Liver (tissue), 8 donors: ENCODE measurements at regions not wholly inside any gene's neighbourhood (a gene's known extent, or its start where the extent isn't known, plus 50 kb on each side); places are given as distances from the start of the nearest gene placed in this dataset.

Source experiments
- DNase-seq: peaks from one replicate; pipeline ENCODE4 v3.0.0-alpha.2; 2017; ENCODE audit warnings: low spot score
- H3K27ac ChIP-seq, 2 donors: one replicate each; pipeline ENCODE4 v1.7.0; 2013; ENCODE audit warnings: inconsistent platforms in 2 of 2, low read length in 2 of 2, control low read depth in 1 of 2, low read depth in 1 of 2, mild to moderate bottlenecking in 1 of 2
- H3K27me3 ChIP-seq, 4 donors: one replicate each; pipeline versions ENCODE4 v1.6.1 to v1.7.0; 2013; ENCODE audit warnings: low read length in 3 of 4, inconsistent platforms in 1 of 4, mild to moderate bottlenecking in 1 of 4, moderate library complexity in 1 of 4; ENCODE audit not compliant: control insufficient read depth in 4 of 4, insufficient read depth in 4 of 4
- H3K36me3 ChIP-seq, 4 donors: one replicate each; pipeline versions ENCODE4 v1.6.1 to v1.7.0; 2013; ENCODE audit warnings: low read length in 3 of 4, mild to moderate bottlenecking in 3 of 4, low read depth in 1 of 4, moderate library complexity in 1 of 4; ENCODE audit not compliant: control insufficient read depth in 4 of 4, insufficient read depth in 3 of 4
- H3K4me1 ChIP-seq, 4 donors: one replicate each; pipeline versions ENCODE4 v1.6.1 to v1.7.0; 2013; ENCODE audit warnings: low read length in 3 of 4, mild to moderate bottlenecking in 3 of 4, moderate library complexity in 1 of 4; ENCODE audit not compliant: control insufficient read depth in 4 of 4, insufficient read depth in 4 of 4
- H3K4me3 ChIP-seq, 3 donors: one replicate each; pipeline versions ENCODE4 v1.6.1 to v1.7.0; 2013; ENCODE audit warnings: low read length in 3 of 3, control low read depth in 1 of 3, low read depth in 1 of 3, mild to moderate bottlenecking in 1 of 3
- H3K9ac ChIP-seq, 2 donors: one replicate each; pipeline ENCODE4 v1.7.0; 2013; ENCODE audit warnings: low read length in 2 of 2, mild to moderate bottlenecking in 2 of 2, moderate library complexity in 2 of 2, control low read depth in 1 of 2, low read depth in 1 of 2
- H3K9me3 ChIP-seq, 4 donors: one replicate each; pipeline versions ENCODE4 v1.6.1 to v1.7.0; 2013; ENCODE audit warnings: low read length in 3 of 4; ENCODE audit not compliant: control insufficient read depth in 4 of 4
- ATF3 ChIP-seq: IDR thresholded peaks from 2 replicates; pipeline ENCODE4 v1.6.1; 2016; ENCODE audit warnings: antibody characterized with exemption
- EGR1 ChIP-seq, 2 donors: IDR thresholded peaks; 2 replicates each; pipeline ENCODE4 v1.6.1; 2016 to 2018; ENCODE audit warnings: antibody characterized with exemption in 2 of 2, low read depth in 2 of 2
- FOXA1 ChIP-seq: IDR thresholded peaks from 2 replicates; pipeline ENCODE4 v1.6.1; 2016; ENCODE audit warnings: antibody characterized with exemption
- FOXA2 ChIP-seq: IDR thresholded peaks from 2 replicates; pipeline ENCODE4 v1.6.1; 2016; ENCODE audit warnings: antibody characterized with exemption
- GABPA ChIP-seq, 2 donors: IDR thresholded peaks in 1 of 2; conservative IDR thresholded peaks in 1 of 2; 2 replicates each; pipeline ENCODE4 v1.6.1; 2016; ENCODE audit warnings: antibody characterized with exemption in 2 of 2, mild to moderate bottlenecking in 1 of 2, moderate library complexity in 1 of 2
- HNF4A ChIP-seq, 2 donors: conservative IDR thresholded peaks; 2 replicates each; pipeline ENCODE4 v1.6.1; 2016; ENCODE audit warnings: antibody characterized with exemption in 2 of 2, mild to moderate bottlenecking in 2 of 2
- HNF4G ChIP-seq: IDR thresholded peaks from 2 replicates; pipeline ENCODE4 v1.6.1; 2016; ENCODE audit warnings: antibody characterized with exemption
- JUND ChIP-seq, 2 donors: IDR thresholded peaks; 2 replicates each; pipeline ENCODE4 v1.6.1; 2016; ENCODE audit warnings: antibody characterized with exemption in 2 of 2
- NR2F2 ChIP-seq: IDR thresholded peaks from 2 replicates; pipeline ENCODE4 v1.6.1; 2016; ENCODE audit warnings: antibody characterized with exemption
- RAD21 ChIP-seq, 2 donors: IDR thresholded peaks; 2 replicates each; pipeline ENCODE4 v1.6.1; 2016; ENCODE audit warnings: antibody characterized with exemption in 2 of 2, mild to moderate bottlenecking in 2 of 2
- RXRA ChIP-seq, 2 donors: IDR thresholded peaks; 2 replicates each; pipeline ENCODE4 v1.6.1; 2017 to 2018; ENCODE audit warnings: antibody characterized with exemption in 2 of 2, mild to moderate bottlenecking in 1 of 2
- SP1 ChIP-seq: IDR thresholded peaks from 2 replicates; pipeline ENCODE4 v1.6.1; 2018; ENCODE audit warnings: antibody characterized with exemption, mild to moderate bottlenecking
- TAF1 ChIP-seq: conservative IDR thresholded peaks from 2 replicates; pipeline ENCODE4 v1.6.1; 2016; ENCODE audit warnings: antibody characterized with exemption, mild to moderate bottlenecking
- YY1 ChIP-seq: IDR thresholded peaks from 2 replicates; pipeline ENCODE4 v1.6.1; 2016; ENCODE audit warnings: antibody characterized with exemption, mild to moderate bottlenecking
- ZBTB33 ChIP-seq: IDR thresholded peaks from 2 replicates; pipeline ENCODE4 v1.6.1; 2016; ENCODE audit warnings: antibody characterized with exemption
- WGBS: extraction: QIAGEN DNeasy Blood & Tissue Kit; methylation state at CpG from one replicate; pipeline ENCODE4 v1.1.7; 2013; 5-methylcytosine and 5-hydroxymethylcytosine counted together
- TF ChIP-seq, protein P1 (sequence below): IDR thresholded peaks from 2 replicates; pipeline ENCODE4 v1.6.1; 2016; ENCODE audit warnings: antibody characterized with exemption, mild to moderate bottlenecking
- TF ChIP-seq, protein P2 (sequence below): fragments of 150-350 bp; IDR thresholded peaks from 2 replicates; pipeline ENCODE4 v1.5.1; 2017; ENCODE audit warnings: improper control_type of control experiment, low read depth, low read length; ENCODE audit not compliant: missing input control
- TF ChIP-seq, protein P3 (sequence below): IDR thresholded peaks from 2 replicates; pipeline ENCODE4 v1.6.1; 2016; ENCODE audit warnings: antibody characterized with exemption
- donor health status: healthy.
- donor health status: healthy.
- donor health status: healthy.
- donor health status: healthy.
- donor health status: healthy.

DNA sequence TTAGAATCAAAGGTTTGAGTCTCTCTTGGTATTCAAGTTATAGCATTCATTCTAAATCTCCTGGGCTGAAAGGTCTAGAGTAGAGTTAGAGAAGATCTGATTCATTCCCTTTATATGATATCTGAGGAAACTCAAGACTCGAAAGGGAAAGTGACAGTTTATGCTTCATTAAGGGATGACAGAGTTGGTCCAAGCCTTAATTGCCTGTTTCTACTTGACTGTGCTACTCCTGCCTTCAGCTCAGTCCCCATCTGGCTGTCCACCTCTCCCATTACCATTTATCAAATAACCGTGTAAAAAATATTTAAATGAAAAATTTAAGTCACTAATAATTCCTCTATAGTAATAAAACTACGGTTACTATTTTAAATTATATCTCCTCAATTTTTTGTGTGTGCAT is 537.1 kb upstream of the MEX3C start:
- no peaks in the 10 kb centered on the region for H3K36me3 ChIP-seq
- no peaks in the 10 kb centered on the region for H3K27me3 ChIP-seq
- no peaks in the 10 kb centered on the region for H3K4me1 ChIP-seq
- 86% methylated on average over 3 of the region's 3 CpGs for WGBS
- TF ChIP-seq, protein P1, sequence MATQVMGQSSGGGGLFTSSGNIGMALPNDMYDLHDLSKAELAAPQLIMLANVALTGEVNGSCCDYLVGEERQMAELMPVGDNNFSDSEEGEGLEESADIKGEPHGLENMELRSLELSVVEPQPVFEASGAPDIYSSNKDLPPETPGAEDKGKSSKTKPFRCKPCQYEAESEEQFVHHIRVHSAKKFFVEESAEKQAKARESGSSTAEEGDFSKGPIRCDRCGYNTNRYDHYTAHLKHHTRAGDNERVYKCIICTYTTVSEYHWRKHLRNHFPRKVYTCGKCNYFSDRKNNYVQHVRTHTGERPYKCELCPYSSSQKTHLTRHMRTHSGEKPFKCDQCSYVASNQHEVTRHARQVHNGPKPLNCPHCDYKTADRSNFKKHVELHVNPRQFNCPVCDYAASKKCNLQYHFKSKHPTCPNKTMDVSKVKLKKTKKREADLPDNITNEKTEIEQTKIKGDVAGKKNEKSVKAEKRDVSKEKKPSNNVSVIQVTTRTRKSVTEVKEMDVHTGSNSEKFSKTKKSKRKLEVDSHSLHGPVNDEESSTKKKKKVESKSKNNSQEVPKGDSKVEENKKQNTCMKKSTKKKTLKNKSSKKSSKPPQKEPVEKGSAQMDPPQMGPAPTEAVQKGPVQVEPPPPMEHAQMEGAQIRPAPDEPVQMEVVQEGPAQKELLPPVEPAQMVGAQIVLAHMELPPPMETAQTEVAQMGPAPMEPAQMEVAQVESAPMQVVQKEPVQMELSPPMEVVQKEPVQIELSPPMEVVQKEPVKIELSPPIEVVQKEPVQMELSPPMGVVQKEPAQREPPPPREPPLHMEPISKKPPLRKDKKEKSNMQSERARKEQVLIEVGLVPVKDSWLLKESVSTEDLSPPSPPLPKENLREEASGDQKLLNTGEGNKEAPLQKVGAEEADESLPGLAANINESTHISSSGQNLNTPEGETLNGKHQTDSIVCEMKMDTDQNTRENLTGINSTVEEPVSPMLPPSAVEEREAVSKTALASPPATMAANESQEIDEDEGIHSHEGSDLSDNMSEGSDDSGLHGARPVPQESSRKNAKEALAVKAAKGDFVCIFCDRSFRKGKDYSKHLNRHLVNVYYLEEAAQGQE, result no peak
- TF ChIP-seq ATF3, result no peak
- TF ChIP-seq HNF4A (conservative IDR thresholded peaks at IDR 0.05), result no peak
- TF ChIP-seq EGR1 (IDR thresholded peaks at IDR 0.05; ENCODE audit: low read depth in 2 of 2), result no peak
- TF ChIP-seq GABPA (IDR thresholded peaks at IDR 0.05 in 1 of 2, conservative IDR thresholded peaks at IDR 0.05 in 1 of 2), result no peak
- no peak for TF ChIP-seq SP1
- no peak for TF ChIP-seq FOXA1
- TF ChIP-seq HNF4G, result no peak
- TF ChIP-seq, protein P2, sequence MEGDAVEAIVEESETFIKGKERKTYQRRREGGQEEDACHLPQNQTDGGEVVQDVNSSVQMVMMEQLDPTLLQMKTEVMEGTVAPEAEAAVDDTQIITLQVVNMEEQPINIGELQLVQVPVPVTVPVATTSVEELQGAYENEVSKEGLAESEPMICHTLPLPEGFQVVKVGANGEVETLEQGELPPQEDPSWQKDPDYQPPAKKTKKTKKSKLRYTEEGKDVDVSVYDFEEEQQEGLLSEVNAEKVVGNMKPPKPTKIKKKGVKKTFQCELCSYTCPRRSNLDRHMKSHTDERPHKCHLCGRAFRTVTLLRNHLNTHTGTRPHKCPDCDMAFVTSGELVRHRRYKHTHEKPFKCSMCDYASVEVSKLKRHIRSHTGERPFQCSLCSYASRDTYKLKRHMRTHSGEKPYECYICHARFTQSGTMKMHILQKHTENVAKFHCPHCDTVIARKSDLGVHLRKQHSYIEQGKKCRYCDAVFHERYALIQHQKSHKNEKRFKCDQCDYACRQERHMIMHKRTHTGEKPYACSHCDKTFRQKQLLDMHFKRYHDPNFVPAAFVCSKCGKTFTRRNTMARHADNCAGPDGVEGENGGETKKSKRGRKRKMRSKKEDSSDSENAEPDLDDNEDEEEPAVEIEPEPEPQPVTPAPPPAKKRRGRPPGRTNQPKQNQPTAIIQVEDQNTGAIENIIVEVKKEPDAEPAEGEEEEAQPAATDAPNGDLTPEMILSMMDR, result no peak
- no peak for TF ChIP-seq RAD21 (IDR thresholded peaks at IDR 0.05)
- no peak for TF ChIP-seq YY1
- TF ChIP-seq RXRA (IDR thresholded peaks at IDR 0.05), result no peak
- TF ChIP-seq NR2F2, result no peak
- TF ChIP-seq, protein P3, sequence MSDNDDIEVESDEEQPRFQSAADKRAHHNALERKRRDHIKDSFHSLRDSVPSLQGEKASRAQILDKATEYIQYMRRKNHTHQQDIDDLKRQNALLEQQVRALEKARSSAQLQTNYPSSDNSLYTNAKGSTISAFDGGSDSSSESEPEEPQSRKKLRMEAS, result no peak
- no peak for TF ChIP-seq ZBTB33
- TF ChIP-seq TAF1, result no peak
- TF ChIP-seq JUND (IDR thresholded peaks at IDR 0.05), result no peak
- TF ChIP-seq FOXA2, result no peak
- no peak overlapping the region for H3K4me3 ChIP-seq
- no peak for DNase-seq
- no peak overlapping the region for H3K27ac ChIP-seq
- no peaks in the 10 kb centered on the region for H3K9me3 ChIP-seq
- H3K9ac ChIP-seq, result no peak overlapping the region
